Esophagus muscularis mucosa (tissue), 4 donors: ENCODE measurements at regions not wholly inside any gene's neighbourhood (a gene's known extent, or its start where the extent isn't known, plus 50 kb on each side); places are given as distances from the start of the nearest gene placed in this dataset.

Experiments
- EP300 ChIP-seq: sonication (generic); formaldehyde crosslinking; IDR thresholded peaks from one replicate; pipeline ENCODE4 v1.6.1; 2017; ENCODE audit warnings: antibody characterized with exemption
- POLR2A ChIP-seq: fragments of 450-650 bp; IDR thresholded peaks from one replicate; pipeline ENCODE4 v1.6.1; 2017; ENCODE audit warnings: antibody characterized with exemption, moderate library complexity, mild to moderate bottlenecking, low read depth
- TF ChIP-seq, protein P1 (sequence below), 3 experiments: fragments of 200-600 bp in 2 of 3; fragments of 450-650 bp in 1 of 3; sonication (generic) in 2 of 3; IDR thresholded peaks; one replicate each; pipeline ENCODE4 v1.5.1; 2017 to 2019; ENCODE audit warnings: antibody characterized with exemption in 3 of 3, mild to moderate bottlenecking in 2 of 3, moderate library complexity in 1 of 3

DNA sequence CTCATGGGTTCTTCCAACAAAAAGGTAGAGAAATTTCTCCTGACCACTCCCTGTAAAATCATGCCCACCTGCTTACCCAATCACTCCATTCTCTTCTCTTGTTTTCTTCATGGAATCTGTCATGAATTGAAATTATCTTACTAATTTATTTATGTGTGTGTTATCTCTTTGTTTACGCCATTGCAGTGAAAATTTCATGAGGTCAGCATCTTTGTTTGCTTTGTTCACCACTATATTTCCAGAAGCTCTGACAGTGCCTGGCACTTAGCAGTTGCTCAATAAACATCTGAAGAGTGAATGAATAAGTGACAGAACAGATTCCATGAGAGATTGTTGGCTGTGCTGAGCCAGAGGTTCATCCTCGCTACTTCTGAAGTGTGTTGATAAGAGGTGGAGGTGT is 329.5 kb downstream of the NXPE2 start:
- TF ChIP-seq, protein P1, sequence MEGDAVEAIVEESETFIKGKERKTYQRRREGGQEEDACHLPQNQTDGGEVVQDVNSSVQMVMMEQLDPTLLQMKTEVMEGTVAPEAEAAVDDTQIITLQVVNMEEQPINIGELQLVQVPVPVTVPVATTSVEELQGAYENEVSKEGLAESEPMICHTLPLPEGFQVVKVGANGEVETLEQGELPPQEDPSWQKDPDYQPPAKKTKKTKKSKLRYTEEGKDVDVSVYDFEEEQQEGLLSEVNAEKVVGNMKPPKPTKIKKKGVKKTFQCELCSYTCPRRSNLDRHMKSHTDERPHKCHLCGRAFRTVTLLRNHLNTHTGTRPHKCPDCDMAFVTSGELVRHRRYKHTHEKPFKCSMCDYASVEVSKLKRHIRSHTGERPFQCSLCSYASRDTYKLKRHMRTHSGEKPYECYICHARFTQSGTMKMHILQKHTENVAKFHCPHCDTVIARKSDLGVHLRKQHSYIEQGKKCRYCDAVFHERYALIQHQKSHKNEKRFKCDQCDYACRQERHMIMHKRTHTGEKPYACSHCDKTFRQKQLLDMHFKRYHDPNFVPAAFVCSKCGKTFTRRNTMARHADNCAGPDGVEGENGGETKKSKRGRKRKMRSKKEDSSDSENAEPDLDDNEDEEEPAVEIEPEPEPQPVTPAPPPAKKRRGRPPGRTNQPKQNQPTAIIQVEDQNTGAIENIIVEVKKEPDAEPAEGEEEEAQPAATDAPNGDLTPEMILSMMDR (IDR thresholded peaks at IDR 0.05) = no peak
- no peak for TF ChIP-seq POLR2A
- no peak for TF ChIP-seq EP300
